Cardiac fibroblast (primary cell): ENCODE measurements at regions not wholly inside any gene's neighbourhood (a gene's known extent, or its start where the extent isn't known, plus 50 kb on each side); places are given as distances from the start of the nearest gene placed in this dataset.

ENCODE experiments used
- DNase-seq, 2 donors: peaks; one replicate each; pipeline versions ENCODE4 v3.0.0 to v3.0.0-alpha.2; 2010; ENCODE audit warnings: low read depth in 2 of 2
- H3K4me3 ChIP-seq, 2 donors: replicated peaks in 1 of 2; 1 replicate in 1 of 2; 2 replicates in 1 of 2; pipeline ENCODE4 v1.5.1; 2011; ENCODE audit warnings: low read depth in 2 of 2, low read length in 2 of 2, mild to moderate bottlenecking in 2 of 2, moderate library complexity in 1 of 2
- TF ChIP-seq, protein P1 (sequence below): IDR thresholded peaks from one replicate; pipeline ENCODE4 v1.5.1; 2011; ENCODE audit warnings: low read depth, mild to moderate bottlenecking, low read length, inconsistent platforms

- no peak overlapping the region for H3K4me3 ChIP-seq
- TF ChIP-seq, protein P1, sequence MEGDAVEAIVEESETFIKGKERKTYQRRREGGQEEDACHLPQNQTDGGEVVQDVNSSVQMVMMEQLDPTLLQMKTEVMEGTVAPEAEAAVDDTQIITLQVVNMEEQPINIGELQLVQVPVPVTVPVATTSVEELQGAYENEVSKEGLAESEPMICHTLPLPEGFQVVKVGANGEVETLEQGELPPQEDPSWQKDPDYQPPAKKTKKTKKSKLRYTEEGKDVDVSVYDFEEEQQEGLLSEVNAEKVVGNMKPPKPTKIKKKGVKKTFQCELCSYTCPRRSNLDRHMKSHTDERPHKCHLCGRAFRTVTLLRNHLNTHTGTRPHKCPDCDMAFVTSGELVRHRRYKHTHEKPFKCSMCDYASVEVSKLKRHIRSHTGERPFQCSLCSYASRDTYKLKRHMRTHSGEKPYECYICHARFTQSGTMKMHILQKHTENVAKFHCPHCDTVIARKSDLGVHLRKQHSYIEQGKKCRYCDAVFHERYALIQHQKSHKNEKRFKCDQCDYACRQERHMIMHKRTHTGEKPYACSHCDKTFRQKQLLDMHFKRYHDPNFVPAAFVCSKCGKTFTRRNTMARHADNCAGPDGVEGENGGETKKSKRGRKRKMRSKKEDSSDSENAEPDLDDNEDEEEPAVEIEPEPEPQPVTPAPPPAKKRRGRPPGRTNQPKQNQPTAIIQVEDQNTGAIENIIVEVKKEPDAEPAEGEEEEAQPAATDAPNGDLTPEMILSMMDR = no peak
- no peak for DNase-seq
Observed at GRCh38 chr17:14468858-14469257, 168.0 kb downstream of the HS3ST3B1 start.

- TF ChIP-seq, protein P1 = no peak
- DNase-seq = no peak
- H3K4me3 ChIP-seq = no peak overlapping the region
Observed at GRCh38 chr17:14461227-14461548, 160.3 kb downstream of the HS3ST3B1 start.

- H3K4me3 ChIP-seq = no peak overlapping the region
- TF ChIP-seq, protein P1 = no peak
- no peak for DNase-seq
Observed at GRCh38 chr17:14460516-14461226, 159.8 kb downstream of the HS3ST3B1 start.

DNA sequence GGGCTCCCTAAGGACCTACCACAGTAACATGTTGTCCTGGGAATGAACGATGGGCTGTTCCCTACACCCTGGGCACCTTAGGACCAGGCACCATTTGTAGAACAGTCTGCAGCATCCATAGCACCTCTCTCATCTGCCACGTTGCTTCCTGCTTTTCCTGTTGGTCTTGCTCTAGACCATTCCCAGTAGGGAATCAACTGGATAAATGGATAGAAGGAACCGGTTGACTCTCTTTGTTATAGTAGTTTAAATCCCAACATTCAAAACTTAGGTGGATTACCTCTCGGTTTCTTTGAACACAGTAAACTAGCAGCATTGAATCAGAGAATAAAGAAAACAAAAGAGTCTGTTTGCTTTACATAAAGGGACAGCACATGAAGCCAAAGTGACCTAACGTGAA lies 159.1 kb downstream of the HS3ST3B1 start:
- DNase-seq = no peak

DNA sequence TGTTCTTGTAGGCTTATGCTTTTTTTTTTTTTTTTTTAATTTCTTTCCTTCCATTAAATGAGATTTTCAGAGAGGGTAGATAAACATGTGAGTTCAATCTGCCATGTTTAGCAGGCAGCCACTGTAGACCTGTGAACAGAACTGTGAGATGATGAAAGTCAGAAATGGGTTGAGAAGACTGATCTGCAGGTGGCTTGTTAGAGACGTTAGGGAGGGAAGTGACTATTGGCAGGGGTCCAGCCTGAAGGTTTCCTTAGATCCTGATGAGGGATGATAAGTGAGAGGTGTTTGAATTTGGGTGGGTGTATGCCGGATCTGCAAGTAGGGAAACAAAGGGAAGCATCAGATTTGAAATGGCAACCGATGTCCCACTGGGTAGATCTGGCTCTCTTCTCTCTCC lies 157.8 kb downstream of the HS3ST3B1 start:
- TF ChIP-seq, protein P1 = no peak
- DNase-seq = no peak

More for the DNA sequence above, 159.1 kb downstream of the HS3ST3B1 start:
- TF ChIP-seq, protein P1 = no peak
- no peak overlapping the region for H3K4me3 ChIP-seq

DNA sequence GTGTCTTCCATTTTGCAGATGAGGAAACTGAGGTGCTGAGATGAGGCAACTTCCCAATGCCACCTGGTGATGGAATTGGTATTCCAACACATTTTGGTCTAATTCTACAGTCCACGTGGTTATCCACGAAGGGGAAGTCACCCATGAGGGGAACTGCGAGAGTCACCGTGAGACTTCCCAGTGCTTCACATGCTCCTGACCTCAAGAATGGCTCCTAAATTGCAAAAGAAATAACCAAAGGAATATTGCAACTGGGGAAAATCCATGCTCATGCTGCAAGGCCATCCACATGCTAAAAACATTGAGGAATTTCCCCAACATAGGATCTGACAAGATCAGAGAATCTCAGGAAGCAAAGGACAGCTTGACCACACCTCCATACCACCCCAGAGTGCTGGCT lies 153.9 kb downstream of the HS3ST3B1 start:
- TF ChIP-seq, protein P1 = no peak
- no peak for DNase-seq

More for the DNA sequence above, 157.8 kb downstream of the HS3ST3B1 start:
- no peak overlapping the region for H3K4me3 ChIP-seq

DNA sequence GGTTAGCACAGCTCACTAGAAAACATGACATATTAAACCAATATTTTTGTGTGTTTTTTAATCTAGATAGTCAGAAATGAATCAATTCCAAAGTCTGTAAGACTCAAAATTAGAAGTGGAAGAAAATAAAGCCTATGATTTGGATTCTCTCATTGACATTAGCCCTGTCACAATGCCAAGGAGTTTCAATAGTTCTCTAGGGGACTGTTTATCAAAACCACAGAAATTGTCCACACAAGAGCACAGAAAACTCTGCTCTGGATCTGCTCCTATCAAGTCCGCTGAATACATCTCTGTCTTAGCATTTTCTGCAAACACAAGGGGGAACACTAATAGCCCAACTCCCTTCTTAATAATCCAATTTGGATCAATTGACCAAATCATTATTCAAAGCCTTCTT lies 152.0 kb downstream of the HS3ST3B1 start:
- TF ChIP-seq, protein P1 = no peak
- H3K4me3 ChIP-seq = no peak overlapping the region
- no peak for DNase-seq

More for the DNA sequence above, 153.9 kb downstream of the HS3ST3B1 start:
- no peak overlapping the region for H3K4me3 ChIP-seq
